ENCODE measurements at regions not wholly inside any gene's neighbourhood (a gene's known extent, or its start where the extent isn't known, plus 50 kb on each side); places are given as distances from the start of the nearest gene placed in this dataset.

GRCh38 chr9:22913518-22913917 lies 466.9 kb downstream of the DMRTA1 start:
- ATAC-seq (ENCODE audit: insufficient number of reproducible peaks, low FRiP score, low read depth), result no peak
- H3K36me3 ChIP-seq, result no peaks in the 10 kb centered on the region
- TF ChIP-seq CTCF (IDR thresholded peaks at IDR 0.05), result no peak

GRCh38 chr9:22916148-22916547 lies 469.5 kb downstream of the DMRTA1 start:
- Histone ChIP-seq H3K9me3 (no peaks in the 10 kb centered on the region), H3K4me1 (ENCODE audit: control insufficient read depth in 1 of 2, low read depth in 2 of 2) (no peaks in the 10 kb centered on the region), H3K27me3 (replicated peaks; ENCODE audit: insufficient read depth) (no peaks in the 10 kb centered on the region), H3K36me3 (no peaks in the 10 kb centered on the region), H3K4me3 (no peak overlapping the region), H3K27ac (no peak overlapping the region)
- no peak for TF ChIP-seq CTCF (IDR thresholded peaks at IDR 0.05)
- ATAC-seq (ENCODE audit: insufficient number of reproducible peaks, low FRiP score, low read depth) (no peak), DNase-seq (ENCODE audit: low spot score) (no peak)

More at GRCh38 chr9:22913518-22913917, 466.9 kb downstream of the DMRTA1 start:
- no peak overlapping the region for H3K4me3 ChIP-seq
- H3K27me3 ChIP-seq (replicated peaks; ENCODE audit: insufficient read depth), result no peaks in the 10 kb centered on the region
- no peaks in the 10 kb centered on the region for H3K9me3 ChIP-seq
- H3K4me1 ChIP-seq (ENCODE audit: control insufficient read depth in 1 of 2, low read depth in 2 of 2), result no peaks in the 10 kb centered on the region
- no peak overlapping the region for H3K27ac ChIP-seq
- DNase-seq (ENCODE audit: low spot score), result no peak

DNA sequence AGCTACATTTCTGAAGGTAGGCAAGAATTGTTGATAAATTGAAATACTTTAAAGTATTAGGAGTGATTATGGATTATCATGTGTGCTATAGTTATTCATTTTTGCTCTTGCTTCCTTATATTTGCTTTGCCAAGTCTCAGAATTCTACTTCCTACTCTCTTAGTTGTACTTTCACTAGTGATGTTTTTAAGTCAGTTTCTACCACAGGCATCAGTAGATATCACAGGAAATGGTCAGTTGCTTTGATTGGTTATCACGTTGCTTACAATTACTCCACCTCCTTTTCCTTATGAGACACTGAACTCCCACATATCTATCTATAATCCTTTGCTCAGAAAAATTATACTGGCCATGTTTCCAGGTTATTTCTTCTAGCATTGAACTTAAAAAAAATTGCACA lies 472.8 kb downstream of the DMRTA1 start:
- Histone ChIP-seq H3K36me3 (no peaks in the 10 kb centered on the region), H3K27ac (no peak overlapping the region), H3K4me3 (no peak overlapping the region), H3K27me3 (replicated peaks; ENCODE audit: insufficient read depth) (no peaks in the 10 kb centered on the region), H3K4me1 (ENCODE audit: control insufficient read depth in 1 of 2, low read depth in 2 of 2) (no peaks in the 10 kb centered on the region), H3K9me3 (no peaks in the 10 kb centered on the region)
- no peak for DNase-seq (ENCODE audit: low spot score)
- no peak for TF ChIP-seq CTCF (IDR thresholded peaks at IDR 0.05)
- ATAC-seq (ENCODE audit: insufficient number of reproducible peaks, low FRiP score, low read depth), result no peak

GRCh38 chr9:22921742-22922141 lies 475.1 kb downstream of the DMRTA1 start:
- Histone ChIP-seq H3K27ac (no peak overlapping the region), H3K36me3 (no peaks in the 10 kb centered on the region), H3K27me3 (replicated peaks; ENCODE audit: insufficient read depth) (no peaks in the 10 kb centered on the region), H3K4me1 (ENCODE audit: control insufficient read depth in 1 of 2, low read depth in 2 of 2) (no peaks in the 10 kb centered on the region), H3K9me3 (no peaks in the 10 kb centered on the region), H3K4me3 (no peak overlapping the region)
- no peak for TF ChIP-seq CTCF (IDR thresholded peaks at IDR 0.05)
- no peak for ATAC-seq (ENCODE audit: insufficient number of reproducible peaks, low FRiP score, low read depth)
- DNase-seq (ENCODE audit: low spot score), result no peak

- no peaks in the 10 kb centered on the region for H3K36me3 ChIP-seq
- no peak for ATAC-seq (ENCODE audit: insufficient number of reproducible peaks, low FRiP score, low read depth)
- DNase-seq (ENCODE audit: low spot score), result no peak
- no peaks in the 10 kb centered on the region for H3K9me3 ChIP-seq
- H3K4me1 ChIP-seq (ENCODE audit: control insufficient read depth in 1 of 2, low read depth in 2 of 2), result no peaks in the 10 kb centered on the region
- H3K4me3 ChIP-seq, result no peak overlapping the region
- TF ChIP-seq CTCF (IDR thresholded peaks at IDR 0.05), result no peak
- H3K27ac ChIP-seq, result no peak overlapping the region
- H3K27me3 ChIP-seq (replicated peaks; ENCODE audit: insufficient read depth), result no peaks in the 10 kb centered on the region
Measured at GRCh38 chr9:22922222-22922621, 475.6 kb downstream of the DMRTA1 start.

Measured in thoracic aorta (tissue), 2 donors.